GM19240 (cell line): ENCODE measurements at regions not wholly inside any gene's neighbourhood (a gene's known extent, or its start where the extent isn't known, plus 50 kb on each side); places are given as distances from the start of the nearest gene placed in this dataset.

Experiments
- DNase-seq: peaks from one replicate; pipeline ENCODE4 v3.0.0; 2011; ENCODE audit warnings: low spot score; ENCODE audit not compliant: insufficient read length

GRCh38 chr13:73364736-73365135 lies 305.9 kb downstream of the KLF5 start:
- no peak for DNase-seq

GRCh38 chr13:73358606-73359095 lies 299.8 kb downstream of the KLF5 start:
- DNase-seq, result no peak

- DNase-seq, result no peak
Measured at GRCh38 chr13:73355134-73355533, 296.3 kb downstream of the KLF5 start.

- no peak for DNase-seq
Measured at GRCh38 chr13:73351730-73352129, 292.9 kb downstream of the KLF5 start.

- DNase-seq, result no peak
Measured at GRCh38 chr13:73341748-73342147, 282.9 kb downstream of the KLF5 start.

- no peak for DNase-seq
Measured at GRCh38 chr13:73340069-73340468, 281.3 kb downstream of the KLF5 start.

GRCh38 chr13:73339086-73339485 lies 280.3 kb downstream of the KLF5 start:
- no peak for DNase-seq

- no peak for DNase-seq
Measured at GRCh38 chr13:73338389-73338788, 279.6 kb downstream of the KLF5 start.

GRCh38 chr13:73337532-73337931 lies 278.7 kb downstream of the KLF5 start:
- DNase-seq, result no peak

GRCh38 chr13:73336773-73337172 lies 278.0 kb downstream of the KLF5 start:
- DNase-seq, result no peak

GRCh38 chr13:73335944-73336343 lies 277.1 kb downstream of the KLF5 start:
- no peak for DNase-seq

GRCh38 chr13:73335210-73335609 lies 276.4 kb downstream of the KLF5 start:
- DNase-seq, result no peak

- no peak for DNase-seq
Measured at GRCh38 chr13:73334445-73334844, 275.6 kb downstream of the KLF5 start.

- no peak for DNase-seq
Measured at GRCh38 chr13:73331556-73331955, 272.8 kb downstream of the KLF5 start.

- DNase-seq, result no peak
Measured at GRCh38 chr13:73329355-73329754, 270.6 kb downstream of the KLF5 start.

- no peak for DNase-seq
Measured at GRCh38 chr13:73327579-73327978, 268.8 kb downstream of the KLF5 start.

GRCh38 chr13:73325723-73326558 lies 267.1 kb downstream of the KLF5 start:
- no peak for DNase-seq

- no peak for DNase-seq
Measured at GRCh38 chr13:73324842-73325722, 266.3 kb downstream of the KLF5 start.

- no peak for DNase-seq
Measured at GRCh38 chr13:73323615-73324014, 264.8 kb downstream of the KLF5 start.

GRCh38 chr13:73321043-73321442 lies 262.2 kb downstream of the KLF5 start:
- no peak for DNase-seq

GRCh38 chr13:73317140-73317539 lies 258.3 kb downstream of the KLF5 start:
- no peak for DNase-seq

GRCh38 chr13:73310366-73310765 lies 251.6 kb downstream of the KLF5 start:
- no peak for DNase-seq
